Activated CD8-positive, alpha-beta T cell treated with anti-CD3 and anti-CD28 coated beads for 36 hours (primary cell): ENCODE measurements at regions not wholly inside any gene's neighbourhood (a gene's known extent, or its start where the extent isn't known, plus 50 kb on each side); places are given as distances from the start of the nearest gene placed in this dataset.

ENCODE experiments used
- ATAC-seq: fragments of 200-7000 bp; cut with Tn5 transposase; one replicate; pipeline ENCODE4 v1.10.0; 2021; ENCODE audit warnings: mild to moderate bottlenecking, moderate library complexity
- CTCF ChIA-PET: fragments of 350-600 bp; sonication (Branson Sonifier 250); formaldehyde crosslinking; loops from one replicate; lab custom pipeline; 2021; ENCODE audit warnings: antibody characterized with exemption; lab: Charles Lee
- POLR2A ChIA-PET: fragments of 350-600 bp; sonication (Branson Sonifier 250); formaldehyde crosslinking; loops from one replicate; lab custom pipeline; 2021; ENCODE audit warnings: antibody characterized with exemption; lab: Charles Lee
- DNase-seq: peaks from one replicate; pipeline ENCODE4 v3.0.0-alpha.2; 2020
- H3K27ac Mint-ChIP-seq: one replicate; pipeline ENCODE4 v1.8.0; 2021; ENCODE audit warnings: mild to moderate bottlenecking, mixed read lengths
- H3K27me3 Mint-ChIP-seq: one replicate; pipeline ENCODE4 v1.8.0; 2021; ENCODE audit warnings: mixed read lengths
- H3K36me3 Mint-ChIP-seq: one replicate; pipeline ENCODE4 v1.8.0; 2021; ENCODE audit warnings: low read depth, mixed read lengths
- H3K4me1 Mint-ChIP-seq: one replicate; pipeline ENCODE4 v1.8.0; 2021; ENCODE audit warnings: low read depth, mixed read lengths
- H3K4me3 Mint-ChIP-seq: one replicate; pipeline ENCODE4 v1.8.0; 2021; ENCODE audit warnings: mild to moderate bottlenecking, moderate library complexity, mixed read lengths
- H3K9me3 Mint-ChIP-seq: one replicate; pipeline ENCODE4 v1.8.0; 2021; ENCODE audit warnings: mixed read lengths
- CTCF ChIP-seq: fragments of 200-600 bp; IDR thresholded peaks from one replicate; pipeline ENCODE4 v1.8.0; 2022; ENCODE audit warnings: antibody characterized with exemption, mild to moderate bottlenecking
- intact Hi-C: fragments of 100-400 bp; cut with micrococcal nuclease; formaldehyde crosslinking; loops from one replicate; pipeline ENCODE4 v1.10.0; 2022

- no peak for ATAC-seq
Measured at GRCh38 chr13:21973437-21974125, 302.7 kb downstream of the FGF9 start.

GRCh38 chr13:21974741-21975140, 303.9 kb downstream of the FGF9 start:
- Mint-ChIP-seq H3K36me3 (no peaks in the 10 kb centered on the region), H3K27ac (no peak overlapping the region), H3K4me1 (no peaks in the 10 kb centered on the region), H3K4me3 (no peak overlapping the region), H3K27me3 (no peaks in the 10 kb centered on the region), H3K9me3 (no peaks in the 10 kb centered on the region)
- ATAC-seq (no peak), DNase-seq (no peak)
- no peak for TF ChIP-seq CTCF
- CTCF ChIA-PET = no interaction called here
- POLR2A ChIA-PET = no interaction called here
- intact Hi-C loops = no loop called here

More at GRCh38 chr13:21973437-21974125, 302.7 kb downstream of the FGF9 start:
- H3K4me3 Mint-ChIP-seq = no peak overlapping the region
- H3K4me1 Mint-ChIP-seq = no peaks in the 10 kb centered on the region
- H3K27ac Mint-ChIP-seq = no peak overlapping the region
- H3K36me3 Mint-ChIP-seq = no peaks in the 10 kb centered on the region
- ChIA-PET CTCF (no interaction called here), POLR2A (no interaction called here)
- intact Hi-C loops = no loop called here
- H3K9me3 Mint-ChIP-seq = no peaks in the 10 kb centered on the region
- no peak for TF ChIP-seq CTCF
- H3K27me3 Mint-ChIP-seq = no peaks in the 10 kb centered on the region
- peak; percentile 4 for DNase-seq

GRCh38 chr13:21976159-21976558, 305.3 kb downstream of the FGF9 start:
- POLR2A ChIA-PET = no interaction called here
- H3K4me1 Mint-ChIP-seq = no peaks in the 10 kb centered on the region

GRCh38 chr13:21979161-21979806, 308.4 kb downstream of the FGF9 start:
- intact Hi-C loops = no loop called here
- no peaks in the 10 kb centered on the region for H3K9me3 Mint-ChIP-seq
- no peaks in the 10 kb centered on the region for H3K4me1 Mint-ChIP-seq
- H3K36me3 Mint-ChIP-seq = no peaks in the 10 kb centered on the region
- ChIA-PET CTCF (interaction anchor here (0.6 kb wide), 1 partner anchor 386 kb away, joined by 3 read pairs; no protein-coding TSS in a partner anchor), POLR2A (no interaction called here)
- no peaks in the 10 kb centered on the region for H3K27me3 Mint-ChIP-seq
- no peak for ATAC-seq
- H3K4me3 Mint-ChIP-seq = no peak overlapping the region
- no peak for TF ChIP-seq CTCF
- no peak for DNase-seq
- H3K27ac Mint-ChIP-seq = no peak overlapping the region

More at GRCh38 chr13:21976159-21976558, 305.3 kb downstream of the FGF9 start:
- ATAC-seq (no peak), DNase-seq (no peak)
- TF ChIP-seq CTCF = no peak
- intact Hi-C loops = no loop called here
- CTCF ChIA-PET = no interaction called here
- Mint-ChIP-seq H3K9me3 (no peaks in the 10 kb centered on the region), H3K4me3 (no peak overlapping the region), H3K27ac (no peak overlapping the region), H3K36me3 (no peaks in the 10 kb centered on the region), H3K27me3 (no peaks in the 10 kb centered on the region)

- H3K9me3 Mint-ChIP-seq = no peaks in the 10 kb centered on the region
- H3K36me3 Mint-ChIP-seq = no peaks in the 10 kb centered on the region
- intact Hi-C loops = no loop called here
- DNase-seq = no peak
- H3K4me1 Mint-ChIP-seq = no peaks in the 10 kb centered on the region
- ATAC-seq = no peak
- no peaks in the 10 kb centered on the region for H3K27me3 Mint-ChIP-seq
- TF ChIP-seq CTCF = no peak
- no peak overlapping the region for H3K27ac Mint-ChIP-seq
- no peak overlapping the region for H3K4me3 Mint-ChIP-seq
- ChIA-PET CTCF (no interaction called here), POLR2A (no interaction called here)
Measured at GRCh38 chr13:21980049-21980448, 309.2 kb downstream of the FGF9 start.
